ENCODE measurements at regions not wholly inside any gene's neighbourhood (a gene's known extent, or its start where the extent isn't known, plus 50 kb on each side); places are given as distances from the start of the nearest gene placed in this dataset.

GRCh38 chr5:174313615-174314014 is 268.1 kb downstream of the NSG2 start:
- H3K4me3 ChIP-seq (ENCODE audit: low read depth, low read length) = no peak overlapping the region
- no peak for TF ChIP-seq CTCF (IDR thresholded peaks at IDR 0.05; ENCODE audit: borderline replicate concordance, insufficient read depth, low read depth, low read length)

- no peak for TF ChIP-seq CTCF (IDR thresholded peaks at IDR 0.05; ENCODE audit: borderline replicate concordance, insufficient read depth, low read depth, low read length)
- H3K4me3 ChIP-seq (ENCODE audit: low read depth, low read length) = no peak overlapping the region
These were observed 268.8 kb downstream of the NSG2 start for GRCh38 chr5:174314261-174314660.

- no peak for TF ChIP-seq CTCF (IDR thresholded peaks at IDR 0.05; ENCODE audit: borderline replicate concordance, insufficient read depth, low read depth, low read length)
- H3K4me3 ChIP-seq (ENCODE audit: low read depth, low read length) = no peak overlapping the region
These were observed 270.0 kb downstream of the NSG2 start for GRCh38 chr5:174315471-174315870.

GRCh38 chr5:174315871-174316270 is 270.4 kb downstream of the NSG2 start:
- H3K4me3 ChIP-seq (ENCODE audit: low read depth, low read length) = no peak overlapping the region
- TF ChIP-seq CTCF (IDR thresholded peaks at IDR 0.05; ENCODE audit: borderline replicate concordance, insufficient read depth, low read depth, low read length) = no peak

- TF ChIP-seq CTCF (IDR thresholded peaks at IDR 0.05; ENCODE audit: borderline replicate concordance, insufficient read depth, low read depth, low read length) = no peak
- no peak overlapping the region for H3K4me3 ChIP-seq (ENCODE audit: low read depth, low read length)
These were observed 270.8 kb downstream of the NSG2 start for GRCh38 chr5:174316326-174316725.

- no peak overlapping the region for H3K4me3 ChIP-seq (ENCODE audit: low read depth, low read length)
- peak; percentile 78 for TF ChIP-seq CTCF (IDR thresholded peaks at IDR 0.05; ENCODE audit: borderline replicate concordance, insufficient read depth, low read depth, low read length)
These were observed 271.9 kb downstream of the NSG2 start for GRCh38 chr5:174317256-174317894.

- no peak overlapping the region for H3K4me3 ChIP-seq (ENCODE audit: low read depth, low read length)
- no peak for TF ChIP-seq CTCF (IDR thresholded peaks at IDR 0.05; ENCODE audit: borderline replicate concordance, insufficient read depth, low read depth, low read length)
These were observed 273.1 kb downstream of the NSG2 start for GRCh38 chr5:174318578-174318977.
